ENCODE measurements at regions not wholly inside any gene's neighbourhood (a gene's known extent, or its start where the extent isn't known, plus 50 kb on each side); places are given as distances from the start of the nearest gene placed in this dataset.

DNA sequence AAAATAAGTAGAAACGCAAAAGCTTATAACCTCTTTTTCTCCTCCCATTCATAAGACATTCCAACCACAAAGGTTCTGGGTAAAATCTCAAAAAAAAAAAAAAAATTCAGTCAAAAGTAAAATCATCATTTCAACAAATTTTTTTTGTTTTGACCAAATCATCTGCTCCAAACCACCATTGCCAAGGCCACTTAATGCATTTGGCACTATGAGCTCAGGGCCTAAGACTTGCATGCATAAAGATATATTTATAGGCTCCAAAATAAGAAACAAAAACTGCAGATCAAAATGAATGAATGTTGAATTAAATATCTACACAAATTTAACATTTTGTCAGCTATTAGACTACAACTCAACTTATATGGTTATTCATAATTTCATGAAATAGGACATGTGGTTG, 331.1 kb upstream of the NFIA start:
- Mint-ChIP-seq H3K4me3 (no peak overlapping the region), H3K9me3 (peaks cover 8% of the 10 kb centered on the region; the same call in 1 of the 2 replicates), H3K27me3 (ENCODE audit: low read depth) (no peaks in the 10 kb centered on the region), H3K27ac (no peak overlapping the region), H3K4me1 (no peaks in the 10 kb centered on the region), H3K36me3 (no peaks in the 10 kb centered on the region)
- ATAC-seq, result no peak
- DNase-seq (ENCODE audit: low spot score), result no peak
- ChIA-PET CTCF (interaction anchor here (0.7 to 1.0 kb wide), 2 partner anchors 14 to 326 kb away, joined by 3 to 5 read pairs; no protein-coding TSS in a partner anchor), POLR2A (interaction anchor here (0.7 kb wide), 1 partner anchor 302 kb away, joined by 5 read pairs; no protein-coding TSS in a partner anchor)
- TF ChIP-seq, protein P1, sequence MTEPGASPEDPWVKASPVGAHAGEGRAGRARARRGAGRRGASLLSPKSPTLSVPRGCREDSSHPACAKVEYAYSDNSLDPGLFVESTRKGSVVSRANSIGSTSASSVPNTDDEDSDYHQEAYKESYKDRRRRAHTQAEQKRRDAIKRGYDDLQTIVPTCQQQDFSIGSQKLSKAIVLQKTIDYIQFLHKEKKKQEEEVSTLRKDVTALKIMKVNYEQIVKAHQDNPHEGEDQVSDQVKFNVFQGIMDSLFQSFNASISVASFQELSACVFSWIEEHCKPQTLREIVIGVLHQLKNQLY (CRISPR knock-in tag; IDR thresholded peaks at IDR 0.05), result no peak
- TF ChIP-seq CDX4 (CRISPR knock-in tag; IDR thresholded peaks at IDR 0.05; ENCODE audit: borderline replicate concordance) (no peak), E2F5 (CRISPR knock-in tag; IDR thresholded peaks at IDR 0.05) (no peak), GTF2I (CRISPR knock-in tag; conservative IDR thresholded peaks at IDR 0.05) (no peak), MXD4 (CRISPR knock-in tag; IDR thresholded peaks at IDR 0.05; ENCODE audit: borderline replicate concordance) (no peak), ZNF232 (CRISPR knock-in tag; IDR thresholded peaks at IDR 0.05) (no peak), ZNF317 (CRISPR knock-in tag; IDR thresholded peaks at IDR 0.05; ENCODE audit: borderline replicate concordance, low read depth) (no peak), GRHL2 (CRISPR knock-in tag; IDR thresholded peaks at IDR 0.05; ENCODE audit: insufficient replicate concordance, severe bottlenecking) (no peak), TEAD4 (CRISPR knock-in tag; IDR thresholded peaks at IDR 0.05) (no peak), OVOL2 (CRISPR knock-in tag; IDR thresholded peaks at IDR 0.05; ENCODE audit: borderline replicate concordance) (no peak), TP53 (CRISPR knock-in tag; IDR thresholded peaks at IDR 0.05) (no peak)
- TF ChIP-seq, protein P2, sequence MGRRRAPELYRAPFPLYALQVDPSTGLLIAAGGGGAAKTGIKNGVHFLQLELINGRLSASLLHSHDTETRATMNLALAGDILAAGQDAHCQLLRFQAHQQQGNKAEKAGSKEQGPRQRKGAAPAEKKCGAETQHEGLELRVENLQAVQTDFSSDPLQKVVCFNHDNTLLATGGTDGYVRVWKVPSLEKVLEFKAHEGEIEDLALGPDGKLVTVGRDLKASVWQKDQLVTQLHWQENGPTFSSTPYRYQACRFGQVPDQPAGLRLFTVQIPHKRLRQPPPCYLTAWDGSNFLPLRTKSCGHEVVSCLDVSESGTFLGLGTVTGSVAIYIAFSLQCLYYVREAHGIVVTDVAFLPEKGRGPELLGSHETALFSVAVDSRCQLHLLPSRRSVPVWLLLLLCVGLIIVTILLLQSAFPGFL (CRISPR knock-in tag; IDR thresholded peaks at IDR 0.05; ENCODE audit: borderline replicate concordance), result no peak
- TF ChIP-seq, protein P3, sequence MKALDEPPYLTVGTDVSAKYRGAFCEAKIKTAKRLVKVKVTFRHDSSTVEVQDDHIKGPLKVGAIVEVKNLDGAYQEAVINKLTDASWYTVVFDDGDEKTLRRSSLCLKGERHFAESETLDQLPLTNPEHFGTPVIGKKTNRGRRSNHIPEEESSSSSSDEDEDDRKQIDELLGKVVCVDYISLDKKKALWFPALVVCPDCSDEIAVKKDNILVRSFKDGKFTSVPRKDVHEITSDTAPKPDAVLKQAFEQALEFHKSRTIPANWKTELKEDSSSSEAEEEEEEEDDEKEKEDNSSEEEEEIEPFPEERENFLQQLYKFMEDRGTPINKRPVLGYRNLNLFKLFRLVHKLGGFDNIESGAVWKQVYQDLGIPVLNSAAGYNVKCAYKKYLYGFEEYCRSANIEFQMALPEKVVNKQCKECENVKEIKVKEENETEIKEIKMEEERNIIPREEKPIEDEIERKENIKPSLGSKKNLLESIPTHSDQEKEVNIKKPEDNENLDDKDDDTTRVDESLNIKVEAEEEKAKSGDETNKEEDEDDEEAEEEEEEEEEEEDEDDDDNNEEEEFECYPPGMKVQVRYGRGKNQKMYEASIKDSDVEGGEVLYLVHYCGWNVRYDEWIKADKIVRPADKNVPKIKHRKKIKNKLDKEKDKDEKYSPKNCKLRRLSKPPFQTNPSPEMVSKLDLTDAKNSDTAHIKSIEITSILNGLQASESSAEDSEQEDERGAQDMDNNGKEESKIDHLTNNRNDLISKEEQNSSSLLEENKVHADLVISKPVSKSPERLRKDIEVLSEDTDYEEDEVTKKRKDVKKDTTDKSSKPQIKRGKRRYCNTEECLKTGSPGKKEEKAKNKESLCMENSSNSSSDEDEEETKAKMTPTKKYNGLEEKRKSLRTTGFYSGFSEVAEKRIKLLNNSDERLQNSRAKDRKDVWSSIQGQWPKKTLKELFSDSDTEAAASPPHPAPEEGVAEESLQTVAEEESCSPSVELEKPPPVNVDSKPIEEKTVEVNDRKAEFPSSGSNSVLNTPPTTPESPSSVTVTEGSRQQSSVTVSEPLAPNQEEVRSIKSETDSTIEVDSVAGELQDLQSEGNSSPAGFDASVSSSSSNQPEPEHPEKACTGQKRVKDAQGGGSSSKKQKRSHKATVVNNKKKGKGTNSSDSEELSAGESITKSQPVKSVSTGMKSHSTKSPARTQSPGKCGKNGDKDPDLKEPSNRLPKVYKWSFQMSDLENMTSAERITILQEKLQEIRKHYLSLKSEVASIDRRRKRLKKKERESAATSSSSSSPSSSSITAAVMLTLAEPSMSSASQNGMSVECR (CRISPR knock-in tag; IDR thresholded peaks at IDR 0.05; ENCODE audit: borderline replicate concordance), result no peak

GRCh38 chr1:60747353-60747752, 335.0 kb upstream of the NFIA start:
- no peaks in the 10 kb centered on the region for H3K4me1 Mint-ChIP-seq
- no peak overlapping the region for H3K4me3 Mint-ChIP-seq
- no peaks in the 10 kb centered on the region for H3K27me3 Mint-ChIP-seq (ENCODE audit: low read depth)
- peaks cover 8% of the 10 kb centered on the region; the same call in 1 of the 2 replicates for H3K9me3 Mint-ChIP-seq
- no peak for DNase-seq (ENCODE audit: low spot score)
- POLR2A ChIA-PET, result no interaction called here
- no peak overlapping the region for H3K27ac Mint-ChIP-seq
- no peaks in the 10 kb centered on the region for H3K36me3 Mint-ChIP-seq
- TF ChIP-seq ETV6 (CRISPR knock-in tag; IDR thresholded peaks at IDR 0.05) (no peak), ZNF232 (CRISPR knock-in tag; IDR thresholded peaks at IDR 0.05) (no peak)
- TF ChIP-seq, protein P4, sequence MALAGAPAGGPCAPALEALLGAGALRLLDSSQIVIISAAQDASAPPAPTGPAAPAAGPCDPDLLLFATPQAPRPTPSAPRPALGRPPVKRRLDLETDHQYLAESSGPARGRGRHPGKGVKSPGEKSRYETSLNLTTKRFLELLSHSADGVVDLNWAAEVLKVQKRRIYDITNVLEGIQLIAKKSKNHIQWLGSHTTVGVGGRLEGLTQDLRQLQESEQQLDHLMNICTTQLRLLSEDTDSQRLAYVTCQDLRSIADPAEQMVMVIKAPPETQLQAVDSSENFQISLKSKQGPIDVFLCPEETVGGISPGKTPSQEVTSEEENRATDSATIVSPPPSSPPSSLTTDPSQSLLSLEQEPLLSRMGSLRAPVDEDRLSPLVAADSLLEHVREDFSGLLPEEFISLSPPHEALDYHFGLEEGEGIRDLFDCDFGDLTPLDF (CRISPR knock-in tag; IDR thresholded peaks at IDR 0.05), result no peak
- CTCF ChIA-PET, result interaction anchor here (1.1 kb wide), 1 partner anchor 296 kb away, joined by 3 read pairs; no protein-coding TSS in a partner anchor
- ATAC-seq, result no peak
